Mesenchymal stem cell (in vitro differentiated cells and primary cell): ENCODE measurements at regions not wholly inside any gene's neighbourhood (a gene's known extent, or its start where the extent isn't known, plus 50 kb on each side); places are given as distances from the start of the nearest gene placed in this dataset.

ENCODE experiments used
- DNase-seq: peaks from one replicate; pipeline ENCODE4 v3.0.0-alpha.2; 2013
- H2AFZ ChIP-seq: one replicate; pipeline ENCODE4 v1.6.1; 2013; ENCODE audit warnings: low read depth, mild to moderate bottlenecking, control low read depth, inconsistent platforms, low read length, moderate library complexity
- H2AK5ac ChIP-seq: 2 replicates; pipeline ENCODE4 v1.6.1; 2013; ENCODE audit warnings: low read length, moderate library complexity, mild to moderate bottlenecking, inconsistent platforms; ENCODE audit not compliant: severe bottlenecking
- H2BK120ac ChIP-seq: one replicate; pipeline ENCODE4 v1.6.1; 2013; ENCODE audit warnings: low read depth, mild to moderate bottlenecking, inconsistent platforms, low read length, moderate library complexity
- H2BK12ac ChIP-seq, 2 experiments: one replicate each; pipeline ENCODE4 v1.6.1; 2013; ENCODE audit warnings: inconsistent platforms in 2 of 2, low read length in 2 of 2, mild to moderate bottlenecking in 2 of 2, moderate library complexity in 2 of 2, control low read depth in 1 of 2
- H2BK15ac ChIP-seq: one replicate; pipeline ENCODE4 v1.6.1; 2013; ENCODE audit warnings: mild to moderate bottlenecking, low read depth, inconsistent platforms; ENCODE audit not compliant: poor library complexity, severe bottlenecking
- H2BK5ac ChIP-seq: 2 replicates; pipeline ENCODE4 v1.6.1; 2013; ENCODE audit warnings: low read depth, mild to moderate bottlenecking, low read length, control low read depth, inconsistent platforms; ENCODE audit not compliant: poor library complexity, severe bottlenecking
- H3K14ac ChIP-seq, 2 experiments: one replicate each; pipeline ENCODE4 v1.6.1; 2013; ENCODE audit warnings: inconsistent platforms in 2 of 2, low read length in 2 of 2, control low read depth in 1 of 2, mild to moderate bottlenecking in 1 of 2, moderate library complexity in 1 of 2
- H3K18ac ChIP-seq, 2 experiments: one replicate each; pipeline ENCODE4 v1.6.1; 2013; ENCODE audit warnings: inconsistent platforms in 2 of 2, low read length in 2 of 2, control low read depth in 1 of 2, low read depth in 1 of 2, mild to moderate bottlenecking in 1 of 2
- H3K23ac ChIP-seq, 2 experiments: one replicate each; pipeline ENCODE4 v1.6.1; 2013; ENCODE audit warnings: inconsistent platforms in 2 of 2, low read length in 2 of 2, mild to moderate bottlenecking in 2 of 2, moderate library complexity in 2 of 2, control low read depth in 1 of 2
- H3K27ac ChIP-seq: 2 replicates; pipeline ENCODE4 v1.5.1; 2013; ENCODE audit warnings: mild to moderate bottlenecking, moderate library complexity, low read length, control low read depth, inconsistent platforms; ENCODE audit not compliant: poor library complexity, severe bottlenecking
- H3K27me3 ChIP-seq, 2 experiments: 2 replicates each; pipeline versions ENCODE4 v1.6.1 to v1.7.0; 2013; ENCODE audit warnings: low read length in 2 of 2, mild to moderate bottlenecking in 2 of 2, moderate library complexity in 2 of 2, control low read depth in 1 of 2, inconsistent platforms in 1 of 2; ENCODE audit not compliant: control insufficient read depth in 1 of 2, insufficient read depth in 1 of 2
- H3K36me3 ChIP-seq, 2 experiments: 2 replicates each; pipeline versions ENCODE4 v1.6.1 to v1.7.0; 2013; ENCODE audit warnings: low read length in 2 of 2, control low read depth in 1 of 2, inconsistent platforms in 1 of 2, low read depth in 1 of 2, mild to moderate bottlenecking in 1 of 2; ENCODE audit not compliant: insufficient read depth in 2 of 2, control insufficient read depth in 1 of 2
- H3K4ac ChIP-seq, 2 experiments: one replicate each; pipeline ENCODE4 v1.6.1; 2013; ENCODE audit warnings: inconsistent platforms in 2 of 2, low read length in 2 of 2, mild to moderate bottlenecking in 2 of 2, moderate library complexity in 2 of 2, control low read depth in 1 of 2, low read depth in 1 of 2
- H3K4me1 ChIP-seq: 2 replicates; pipeline ENCODE4 v1.6.1; 2013; ENCODE audit warnings: low read depth, low read length, control low read depth; ENCODE audit not compliant: control insufficient read depth, insufficient read depth
- H3K4me2 ChIP-seq: 2 replicates; pipeline ENCODE4 v1.6.1; 2013; ENCODE audit warnings: low read length, mild to moderate bottlenecking, inconsistent platforms; ENCODE audit not compliant: poor library complexity, severe bottlenecking
- H3K4me3 ChIP-seq, 2 experiments: 2 replicates each; pipeline versions ENCODE4 v1.5.1 to v1.7.0; 2013; ENCODE audit warnings: low read length in 2 of 2, mild to moderate bottlenecking in 2 of 2, control low read depth in 1 of 2, low read depth in 1 of 2; ENCODE audit not compliant: insufficient read depth in 1 of 2
- H3K79me1 ChIP-seq: replicated peaks from 2 replicates; pipeline ENCODE4 v1.6.1; 2013; ENCODE audit warnings: mild to moderate bottlenecking, control low read depth, low read length, inconsistent platforms; ENCODE audit not compliant: poor library complexity, severe bottlenecking
- H3K9ac ChIP-seq: 2 replicates; pipeline ENCODE4 v1.7.0; 2013; ENCODE audit warnings: mild to moderate bottlenecking, low read length, moderate library complexity
- H3K9me3 ChIP-seq: 2 replicates; pipeline ENCODE4 v1.7.0; 2013; ENCODE audit warnings: mild to moderate bottlenecking, low read length; ENCODE audit not compliant: control insufficient read depth
- H4K8ac ChIP-seq: one replicate; pipeline ENCODE4 v1.6.1; 2013; ENCODE audit warnings: inconsistent platforms, mild to moderate bottlenecking, low read length, moderate library complexity
- H4K91ac ChIP-seq: one replicate; pipeline ENCODE4 v1.6.1; 2013; ENCODE audit warnings: mild to moderate bottlenecking, low read length, inconsistent platforms
- WGBS: methylation state at CpG from one replicate; pipeline ENCODE4 v1.1.7; 2013; ENCODE audit warnings: mixed read lengths; 5-methylcytosine and 5-hydroxymethylcytosine counted together

GRCh38 chr11:103681855-103682254, 354.6 kb upstream of the DDI1 start:
- Histone ChIP-seq H4K8ac (no peak overlapping the region), H2BK12ac (no peak overlapping the region), H3K4me3 (no peak overlapping the region), H2BK5ac (no peak overlapping the region), H2BK15ac (no peak overlapping the region), H2AK5ac (no peak overlapping the region), H3K18ac (no peak overlapping the region), H3K27ac (no peak overlapping the region), H4K91ac (no peak overlapping the region), H2AFZ (no peak overlapping the region), H3K79me1 (no peaks in the 10 kb centered on the region), H3K4ac (peak overlapping the region in 1 of 2 experiments; percentile 78), H3K23ac (no peak overlapping the region), H3K36me3 (no peaks in the 10 kb centered on the region), H3K4me1 (peaks cover 3% of the 10 kb centered on the region), H3K27me3 (no peaks in the 10 kb centered on the region), H3K9me3 (peaks cover 7% of the 10 kb centered on the region), H2BK120ac (no peak overlapping the region), H3K9ac (peak overlapping the region; percentile 45), H3K14ac (no peak overlapping the region), H3K4me2 (no peak overlapping the region)
- 80% methylated on average over 5 of the region's 7 CpGs for WGBS
- DNase-seq, result no peak

- peaks cover 7% of the 10 kb centered on the region for H3K9me3 ChIP-seq
- H3K4me3 ChIP-seq, result peak overlapping the region in 1 of 2 experiments; percentile 45
- H3K27me3 ChIP-seq, result no peaks in the 10 kb centered on the region
- no peak overlapping the region for H3K27ac ChIP-seq
- no peak overlapping the region for H2BK120ac ChIP-seq
- DNase-seq, result peak; percentile 74
- no peaks in the 10 kb centered on the region for H3K79me1 ChIP-seq
- H4K8ac ChIP-seq, result peak overlapping the region; percentile 36
- H3K4me1 ChIP-seq, result peaks cover 3% of the 10 kb centered on the region
- peak overlapping the region; percentile 16 to 55 for H3K18ac ChIP-seq
- no peak overlapping the region for H2AK5ac ChIP-seq
- no peaks in the 10 kb centered on the region for H3K36me3 ChIP-seq
- H4K91ac ChIP-seq, result no peak overlapping the region
- H2BK5ac ChIP-seq, result no peak overlapping the region
- no peak overlapping the region for H3K14ac ChIP-seq
- H3K4me2 ChIP-seq, result no peak overlapping the region
- H2BK15ac ChIP-seq, result no peak overlapping the region
- WGBS, result 35% methylated on average over 8 of the region's 8 CpGs
- peak overlapping the region; percentile 45 for H3K9ac ChIP-seq
- H2AFZ ChIP-seq, result no peak overlapping the region
- no peak overlapping the region for H3K4ac ChIP-seq
- no peak overlapping the region for H3K23ac ChIP-seq
- peak overlapping the region in 1 of 2 experiments; percentile 32 for H2BK12ac ChIP-seq
These were observed 353.9 kb upstream of the DDI1 start for GRCh38 chr11:103682318-103683184.

GRCh38 chr11:103683576-103683975, 352.9 kb upstream of the DDI1 start:
- H3K18ac ChIP-seq, result no peak overlapping the region
- H3K4me1 ChIP-seq, result peaks cover 3% of the 10 kb centered on the region
- no peak overlapping the region for H2BK120ac ChIP-seq
- no peaks in the 10 kb centered on the region for H3K79me1 ChIP-seq
- no peaks in the 10 kb centered on the region for H3K27me3 ChIP-seq
- no peak overlapping the region for H3K4me2 ChIP-seq
- H3K27ac ChIP-seq, result no peak overlapping the region
- no peak overlapping the region for H3K4me3 ChIP-seq
- no peak overlapping the region for H3K14ac ChIP-seq
- H4K8ac ChIP-seq, result no peak overlapping the region
- no peak overlapping the region for H2AFZ ChIP-seq
- no peak overlapping the region for H2BK15ac ChIP-seq
- no peak overlapping the region for H3K23ac ChIP-seq
- H4K91ac ChIP-seq, result no peak overlapping the region
- H2BK5ac ChIP-seq, result no peak overlapping the region
- no peaks in the 10 kb centered on the region for H3K36me3 ChIP-seq
- WGBS, result 100% methylated on average over 1 of the region's 2 CpGs
- H2BK12ac ChIP-seq, result no peak overlapping the region
- peak overlapping the region; percentile 20 for H3K9ac ChIP-seq
- H2AK5ac ChIP-seq, result no peak overlapping the region
- DNase-seq, result peak; percentile 15
- peaks cover 7% of the 10 kb centered on the region for H3K9me3 ChIP-seq
- H3K4ac ChIP-seq, result no peak overlapping the region

- no peak overlapping the region for H3K14ac ChIP-seq
These were observed 347.5 kb upstream of the DDI1 start for GRCh38 chr11:103688924-103689323.

More at GRCh38 chr11:103688924-103689323, 347.5 kb upstream of the DDI1 start:
- Histone ChIP-seq H3K9me3 (peaks cover 7% of the 10 kb centered on the region), H3K27ac (no peak overlapping the region), H3K36me3 (no peaks in the 10 kb centered on the region), H3K27me3 (no peaks in the 10 kb centered on the region), H2AFZ (no peak overlapping the region), H3K18ac (no peak overlapping the region), H3K4me2 (no peak overlapping the region), H2AK5ac (no peak overlapping the region), H2BK120ac (no peak overlapping the region), H3K79me1 (no peaks in the 10 kb centered on the region), H4K8ac (no peak overlapping the region), H3K4me1 (no peaks in the 10 kb centered on the region), H2BK15ac (no peak overlapping the region), H3K4ac (no peak overlapping the region), H2BK5ac (no peak overlapping the region), H3K9ac (no peak overlapping the region), H3K23ac (no peak overlapping the region), H2BK12ac (no peak overlapping the region), H4K91ac (no peak overlapping the region), H3K4me3 (no peak overlapping the region)
- WGBS, result 96% methylated on average over 3 of the region's 3 CpGs
- DNase-seq, result no peak
